Body of pancreas (tissue), 4 donors: ENCODE measurements at regions not wholly inside any gene's neighbourhood (a gene's known extent, or its start where the extent isn't known, plus 50 kb on each side); places are given as distances from the start of the nearest gene placed in this dataset.

ENCODE experiments used
- CTCF ChIP-seq, 7 experiments: fragments of 450-650 bp in 4 of 7; fragments of 200-600 bp in 3 of 7; sonication (generic) in 3 of 7; IDR thresholded peaks; one replicate each; pipeline ENCODE4 v1.5.1; 2016 to 2019; ENCODE audit warnings: antibody characterized with exemption in 7 of 7
- POLR2A ChIP-seq, 3 donors: fragments of 450-650 bp; IDR thresholded peaks; one replicate each; pipeline ENCODE4 v1.6.1; 2016; ENCODE audit warnings: antibody characterized with exemption in 3 of 3, mild to moderate bottlenecking in 2 of 3

GRCh38 chr4:188986271-188986689 is 847.0 kb downstream of the TRIML1 start:
- TF ChIP-seq CTCF (IDR thresholded peaks at IDR 0.05) (no peak), POLR2A (IDR thresholded peaks at IDR 0.05) (no peak)
